ENCODE measurements at regions not wholly inside any gene's neighbourhood (a gene's known extent, or its start where the extent isn't known, plus 50 kb on each side); places are given as distances from the start of the nearest gene placed in this dataset.

GRCh38 chr3:178257491-178257890, 278.7 kb upstream of the KCNMB2 start:
- TF ChIP-seq, protein P1, sequence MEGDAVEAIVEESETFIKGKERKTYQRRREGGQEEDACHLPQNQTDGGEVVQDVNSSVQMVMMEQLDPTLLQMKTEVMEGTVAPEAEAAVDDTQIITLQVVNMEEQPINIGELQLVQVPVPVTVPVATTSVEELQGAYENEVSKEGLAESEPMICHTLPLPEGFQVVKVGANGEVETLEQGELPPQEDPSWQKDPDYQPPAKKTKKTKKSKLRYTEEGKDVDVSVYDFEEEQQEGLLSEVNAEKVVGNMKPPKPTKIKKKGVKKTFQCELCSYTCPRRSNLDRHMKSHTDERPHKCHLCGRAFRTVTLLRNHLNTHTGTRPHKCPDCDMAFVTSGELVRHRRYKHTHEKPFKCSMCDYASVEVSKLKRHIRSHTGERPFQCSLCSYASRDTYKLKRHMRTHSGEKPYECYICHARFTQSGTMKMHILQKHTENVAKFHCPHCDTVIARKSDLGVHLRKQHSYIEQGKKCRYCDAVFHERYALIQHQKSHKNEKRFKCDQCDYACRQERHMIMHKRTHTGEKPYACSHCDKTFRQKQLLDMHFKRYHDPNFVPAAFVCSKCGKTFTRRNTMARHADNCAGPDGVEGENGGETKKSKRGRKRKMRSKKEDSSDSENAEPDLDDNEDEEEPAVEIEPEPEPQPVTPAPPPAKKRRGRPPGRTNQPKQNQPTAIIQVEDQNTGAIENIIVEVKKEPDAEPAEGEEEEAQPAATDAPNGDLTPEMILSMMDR (IDR thresholded peaks at IDR 0.05), result no peak
- no peak for TF ChIP-seq EP300 (IDR thresholded peaks at IDR 0.05)
- TF ChIP-seq POLR2A (IDR thresholded peaks at IDR 0.05), result no peak
- TF ChIP-seq POLR2AphosphoS5 (IDR thresholded peaks at IDR 0.05), result no peak
